HG03342 (cell line): ENCODE measurements at regions not wholly inside any gene's neighbourhood (a gene's known extent, or its start where the extent isn't known, plus 50 kb on each side); places are given as distances from the start of the nearest gene placed in this dataset.

ENCODE experiments used
- ATAC-seq: cut with Tn5 transposase; IDR thresholded peaks from one replicate; pipeline ENCODE4 v1.9.1; 2021; ENCODE audit warnings: mild to moderate bottlenecking, moderate library complexity; ENCODE audit not compliant: unreplicated experiment

GRCh38 chr9:79880626-79881025, 308.9 kb downstream of the TLE4 start:
- no peak for ATAC-seq

GRCh38 chr9:79877943-79878602, 306.3 kb downstream of the TLE4 start:
- no peak for ATAC-seq

DNA sequence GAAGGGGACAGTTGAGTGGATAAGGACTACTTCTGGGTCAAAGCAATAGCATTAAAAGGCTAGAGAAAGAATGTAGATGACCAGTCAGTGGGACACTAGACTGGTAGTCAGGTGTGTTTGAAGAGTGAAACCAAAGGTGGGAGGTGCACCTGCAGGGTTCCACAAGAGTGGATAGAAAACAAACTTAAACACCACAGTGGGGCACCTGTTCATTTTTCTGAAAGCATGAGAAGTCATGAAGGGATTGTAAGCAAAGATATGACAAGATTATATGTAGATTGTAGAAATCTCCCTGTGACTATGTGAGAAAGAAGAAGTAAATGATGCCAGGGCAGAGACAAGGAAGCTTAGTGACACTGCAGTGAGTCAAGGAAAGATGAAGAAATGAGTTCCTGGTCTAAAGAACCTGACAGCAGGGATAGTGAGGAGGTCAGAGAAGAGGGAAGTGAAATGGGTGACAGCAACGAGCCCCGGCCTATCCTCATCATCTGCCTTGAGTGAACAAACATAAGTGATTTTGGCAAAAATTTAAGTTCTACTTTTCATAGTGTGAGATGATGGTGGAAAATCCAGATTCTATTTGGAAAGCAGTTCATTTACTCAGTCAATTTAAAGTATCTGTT, 296.9 kb downstream of the TLE4 start:
- ATAC-seq: no peak

DNA sequence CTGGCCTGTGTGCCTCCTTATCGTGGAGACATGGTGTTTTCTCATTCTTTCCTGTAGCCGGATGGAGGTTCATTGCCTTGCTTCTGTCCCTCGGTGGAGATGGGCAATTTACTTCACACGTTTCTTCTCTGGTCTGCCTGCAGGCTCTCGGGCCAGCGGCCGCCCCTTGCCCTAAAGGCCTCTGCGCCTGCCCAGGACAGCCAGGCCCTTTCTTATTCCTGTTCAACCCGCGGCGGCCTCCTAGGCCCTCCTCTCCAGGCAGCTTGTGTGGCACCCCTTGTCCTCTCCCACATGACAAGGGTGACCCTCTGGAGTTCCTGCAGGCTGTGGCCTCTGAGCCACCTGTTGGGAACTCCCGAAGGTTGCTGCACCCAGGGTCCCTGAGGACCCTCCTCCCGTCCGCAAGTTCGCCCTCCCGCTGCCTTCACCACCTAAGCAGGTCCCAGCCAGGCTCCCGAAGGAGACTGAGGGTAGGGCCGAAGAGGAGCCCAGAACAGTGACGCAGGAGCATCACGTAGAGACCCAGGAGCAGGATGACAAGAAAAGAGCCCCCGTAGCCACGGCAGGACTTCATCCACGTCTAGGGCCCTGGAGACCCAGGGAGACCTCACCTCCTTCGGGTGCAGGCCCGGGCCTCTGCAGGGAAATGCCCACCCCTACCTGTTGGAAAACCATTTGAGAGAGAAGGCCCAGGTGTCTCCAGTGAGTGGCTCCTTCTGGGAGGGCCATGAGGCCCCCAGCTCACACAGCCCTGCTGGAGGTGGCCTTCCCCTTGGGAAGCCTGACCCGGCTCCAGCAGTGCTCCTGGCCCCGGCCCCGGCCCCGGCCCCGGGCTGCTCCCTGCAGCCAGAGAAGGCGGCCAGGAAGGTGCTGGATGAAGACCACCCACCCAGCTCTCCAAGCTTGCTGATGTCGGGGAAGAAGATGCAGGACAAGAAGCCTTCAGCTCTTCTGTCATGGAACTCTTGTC, 291.4 kb downstream of the TLE4 start:
- no peak for ATAC-seq

DNA sequence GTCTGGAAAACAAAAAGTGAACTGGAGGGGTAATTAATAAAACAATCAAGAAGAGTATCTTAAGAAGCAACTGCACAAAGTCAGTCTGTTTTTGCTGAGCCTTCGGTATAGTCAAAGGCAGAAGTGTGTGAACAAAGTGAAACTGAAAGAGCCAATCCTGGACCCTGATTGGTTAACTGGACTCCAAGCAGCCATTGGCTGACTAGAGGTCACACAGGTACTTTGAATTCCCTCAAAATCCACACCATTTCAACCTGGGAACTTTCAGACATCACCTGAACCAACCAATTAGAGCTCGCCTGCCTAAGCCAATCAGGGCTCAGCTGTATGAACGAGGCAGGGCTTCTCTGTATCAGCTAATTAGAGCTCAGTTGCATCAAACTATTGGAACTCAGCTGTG, 286.7 kb downstream of the TLE4 start:
- no peak for ATAC-seq

GRCh38 chr9:79857188-79857587, 285.4 kb downstream of the TLE4 start:
- ATAC-seq: no peak

GRCh38 chr9:79847074-79847473, 275.3 kb downstream of the TLE4 start:
- no peak for ATAC-seq

GRCh38 chr9:79829566-79830302, 258.0 kb downstream of the TLE4 start:
- ATAC-seq: no peak

DNA sequence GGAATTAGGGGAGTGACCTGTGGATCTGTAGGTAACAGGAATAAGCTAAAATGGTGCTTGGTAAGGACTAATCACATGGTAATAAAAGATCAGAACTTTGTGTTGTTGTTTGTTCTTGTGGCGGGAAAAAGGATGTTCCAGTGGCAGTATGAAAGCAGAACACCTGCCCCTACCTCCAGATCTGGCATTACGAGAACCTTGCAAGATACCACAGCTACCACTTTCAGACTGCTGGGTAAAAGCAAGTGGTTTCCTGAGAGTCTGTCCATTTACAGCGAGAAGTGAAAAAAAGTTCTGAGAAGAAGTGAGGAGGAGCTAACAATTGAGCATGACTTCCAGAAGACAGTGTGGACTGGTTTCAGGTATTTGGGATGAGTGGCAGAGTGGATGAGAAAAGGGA, 252.5 kb downstream of the TLE4 start:
- peak; percentile 64 for ATAC-seq

DNA sequence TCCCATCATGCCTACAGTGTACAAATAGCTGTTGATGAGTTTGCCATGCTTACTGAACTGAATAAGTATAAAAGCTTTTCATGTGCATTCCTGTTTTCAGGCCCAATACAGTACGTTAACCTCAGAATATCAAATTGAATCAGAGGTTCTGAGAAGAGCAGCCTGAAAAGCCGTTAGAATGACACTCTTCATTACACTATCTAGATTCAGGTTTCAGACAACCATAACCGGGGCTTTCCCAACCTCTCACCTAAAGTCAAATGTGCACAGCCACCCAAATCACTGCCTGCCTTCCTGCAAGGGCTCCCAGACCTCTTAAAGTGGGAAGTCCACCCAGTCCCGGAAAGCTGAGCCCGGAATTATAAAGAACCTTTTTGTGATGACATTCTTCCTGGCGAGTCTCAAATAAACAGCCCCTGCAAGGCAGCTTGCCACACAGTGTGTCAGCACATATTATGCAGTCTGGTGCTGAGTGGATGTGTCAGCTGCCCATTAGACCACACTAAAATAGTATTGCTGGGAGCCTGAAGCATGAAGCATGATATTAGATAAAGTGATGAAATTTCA, 245.8 kb downstream of the TLE4 start:
- ATAC-seq: peak; percentile 81

GRCh38 chr9:79813258-79813638, 241.5 kb downstream of the TLE4 start:
- no peak for ATAC-seq

GRCh38 chr9:79812507-79813257, 240.9 kb downstream of the TLE4 start:
- ATAC-seq: peak; percentile 83

DNA sequence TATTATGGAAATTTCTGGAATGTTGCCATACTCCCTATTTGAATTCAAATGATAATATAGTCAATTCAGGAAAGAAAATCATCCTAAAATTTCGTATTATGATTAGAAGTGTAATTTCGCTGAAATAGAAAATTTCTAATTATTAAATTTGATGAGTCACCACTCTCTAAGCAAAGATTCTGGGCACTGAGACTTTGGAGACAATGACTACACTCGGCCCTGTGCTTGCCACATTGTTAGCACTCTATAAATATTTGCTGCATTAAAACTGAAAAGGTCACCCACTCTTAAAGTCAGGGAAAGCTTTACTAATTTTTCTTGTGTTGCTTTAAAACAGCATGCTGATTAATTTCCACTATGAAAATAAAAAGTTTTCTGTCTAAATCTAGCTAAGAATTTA, 240.3 kb downstream of the TLE4 start:
- ATAC-seq: no peak

DNA sequence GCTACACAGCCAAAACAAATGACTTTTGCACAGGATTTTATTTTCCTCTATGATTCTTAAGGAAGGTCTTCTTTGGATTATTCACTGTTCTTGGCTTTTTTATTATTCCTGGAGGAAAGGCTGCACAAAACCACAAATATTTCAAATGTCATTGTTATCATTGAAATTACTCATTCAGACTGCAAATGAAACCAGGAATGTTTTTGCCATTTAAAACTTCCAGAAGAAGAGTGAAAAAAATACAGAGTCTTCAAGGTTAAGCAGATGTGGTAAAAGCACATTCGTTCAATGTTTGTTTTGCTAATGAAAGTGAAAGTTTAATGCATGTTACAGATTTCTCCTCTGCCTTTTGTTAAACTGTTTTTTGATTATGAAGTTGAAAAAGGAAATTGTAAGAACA, 238.2 kb downstream of the TLE4 start:
- no peak for ATAC-seq

GRCh38 chr9:79809316-79809876, 237.6 kb downstream of the TLE4 start:
- no peak for ATAC-seq

GRCh38 chr9:79807971-79808370, 236.2 kb downstream of the TLE4 start:
- no peak for ATAC-seq

GRCh38 chr9:79806086-79806485, 234.3 kb downstream of the TLE4 start:
- no peak for ATAC-seq

DNA sequence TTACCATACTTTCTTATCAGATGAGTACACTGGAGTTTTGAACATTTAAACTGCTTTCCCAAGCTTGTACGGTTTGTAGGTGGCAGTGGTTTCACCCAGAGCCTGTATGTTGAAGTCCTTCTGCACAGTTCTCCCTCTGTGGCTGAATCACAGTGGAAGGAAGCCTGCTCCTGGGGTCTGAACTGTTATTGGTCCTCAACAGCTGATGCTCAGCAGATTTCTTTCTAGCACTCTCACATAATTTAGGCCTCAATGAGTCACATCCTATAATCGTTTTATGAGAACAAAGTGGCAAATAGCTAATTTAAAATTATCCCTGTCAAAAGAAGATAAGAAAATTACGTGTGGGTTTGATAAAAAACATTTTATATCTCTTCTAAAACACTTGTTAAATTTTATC, 229.7 kb downstream of the TLE4 start:
- ATAC-seq: no peak

- no peak for ATAC-seq
Observed at GRCh38 chr9:79800578-79800977, 228.8 kb downstream of the TLE4 start.
